ENCODE measurements at regions not wholly inside any gene's neighbourhood (a gene's known extent, or its start where the extent isn't known, plus 50 kb on each side); places are given as distances from the start of the nearest gene placed in this dataset.

DNA sequence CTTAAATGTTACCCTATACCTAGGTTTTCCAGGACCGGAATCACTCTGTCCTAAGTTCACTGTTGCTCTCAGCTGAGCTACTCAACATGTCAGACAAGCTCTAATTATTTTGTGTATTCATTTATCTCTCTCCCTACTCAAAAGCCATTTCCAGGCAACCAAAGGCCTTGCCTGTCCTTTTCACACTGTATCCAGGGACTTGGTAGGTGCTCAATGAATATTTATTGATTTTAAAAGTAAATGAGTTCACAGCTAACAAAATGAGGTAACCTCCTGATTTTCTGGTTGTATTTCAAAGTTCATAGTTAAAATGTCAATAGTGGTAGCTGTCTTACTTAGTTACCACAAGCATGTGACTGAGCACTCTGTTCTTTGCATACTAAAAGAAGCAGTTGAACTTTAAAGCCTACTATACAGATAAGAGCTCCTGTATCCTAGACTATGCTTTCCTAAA lies 522.2 kb downstream of the ACTL7B start:
- H3K4me3 Mint-ChIP-seq (ENCODE audit: unreplicated experiment) = no peak overlapping the region
- Histone ChIP-seq H3K4me3 (ENCODE audit: insufficient read depth, low read depth, low read length) (no peak overlapping the region), H3K9me3 (ENCODE audit: insufficient read depth, low read depth, low read length) (no peaks in the 10 kb centered on the region), H3K4me2 (ENCODE audit: low read length) (no peak overlapping the region), H3K36me3 (ENCODE audit: insufficient read depth, low read length) (no peaks in the 10 kb centered on the region), H3K27ac (ENCODE audit: low read depth, low read length) (no peak overlapping the region), H3K4me1 (ENCODE audit: insufficient read depth, low read length) (no peaks in the 10 kb centered on the region), H3K9ac (ENCODE audit: low read length) (no peak overlapping the region), H4K20me1 (ENCODE audit: insufficient read depth, low read length) (no peaks in the 10 kb centered on the region), H2AFZ (ENCODE audit: low read depth, low read length) (no peak overlapping the region), H3K27me3 (ENCODE audit: insufficient read depth, low read length) (no peaks in the 10 kb centered on the region), H3K79me2 (ENCODE audit: insufficient read depth, low read length) (no peaks in the 10 kb centered on the region)
- DNase-seq (ENCODE audit: low read depth) = no peak
- FAIRE-seq = no peak
- no peak for TF ChIP-seq EZH2 (IDR thresholded peaks at IDR 0.05; ENCODE audit: insufficient read depth, low read length)
- TF ChIP-seq, protein P1, sequence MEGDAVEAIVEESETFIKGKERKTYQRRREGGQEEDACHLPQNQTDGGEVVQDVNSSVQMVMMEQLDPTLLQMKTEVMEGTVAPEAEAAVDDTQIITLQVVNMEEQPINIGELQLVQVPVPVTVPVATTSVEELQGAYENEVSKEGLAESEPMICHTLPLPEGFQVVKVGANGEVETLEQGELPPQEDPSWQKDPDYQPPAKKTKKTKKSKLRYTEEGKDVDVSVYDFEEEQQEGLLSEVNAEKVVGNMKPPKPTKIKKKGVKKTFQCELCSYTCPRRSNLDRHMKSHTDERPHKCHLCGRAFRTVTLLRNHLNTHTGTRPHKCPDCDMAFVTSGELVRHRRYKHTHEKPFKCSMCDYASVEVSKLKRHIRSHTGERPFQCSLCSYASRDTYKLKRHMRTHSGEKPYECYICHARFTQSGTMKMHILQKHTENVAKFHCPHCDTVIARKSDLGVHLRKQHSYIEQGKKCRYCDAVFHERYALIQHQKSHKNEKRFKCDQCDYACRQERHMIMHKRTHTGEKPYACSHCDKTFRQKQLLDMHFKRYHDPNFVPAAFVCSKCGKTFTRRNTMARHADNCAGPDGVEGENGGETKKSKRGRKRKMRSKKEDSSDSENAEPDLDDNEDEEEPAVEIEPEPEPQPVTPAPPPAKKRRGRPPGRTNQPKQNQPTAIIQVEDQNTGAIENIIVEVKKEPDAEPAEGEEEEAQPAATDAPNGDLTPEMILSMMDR (IDR thresholded peaks at IDR 0.05; ENCODE audit: insufficient read depth, low read depth, low read length) = no peak
- H3K27me3 Mint-ChIP-seq (ENCODE audit: low read depth, unreplicated experiment) = peaks cover 4% of the 10 kb centered on the region
- no peak overlapping the region for H3K27ac Mint-ChIP-seq (ENCODE audit: unreplicated experiment)
- peaks cover 6% of the 10 kb centered on the region for H3K4me1 Mint-ChIP-seq (ENCODE audit: low read depth, unreplicated experiment)
- no peaks in the 10 kb centered on the region for H3K36me3 Mint-ChIP-seq (ENCODE audit: low read depth, unreplicated experiment)
- H3K9me3 Mint-ChIP-seq (ENCODE audit: unreplicated experiment) = peaks cover 2% of the 10 kb centered on the region

DNA sequence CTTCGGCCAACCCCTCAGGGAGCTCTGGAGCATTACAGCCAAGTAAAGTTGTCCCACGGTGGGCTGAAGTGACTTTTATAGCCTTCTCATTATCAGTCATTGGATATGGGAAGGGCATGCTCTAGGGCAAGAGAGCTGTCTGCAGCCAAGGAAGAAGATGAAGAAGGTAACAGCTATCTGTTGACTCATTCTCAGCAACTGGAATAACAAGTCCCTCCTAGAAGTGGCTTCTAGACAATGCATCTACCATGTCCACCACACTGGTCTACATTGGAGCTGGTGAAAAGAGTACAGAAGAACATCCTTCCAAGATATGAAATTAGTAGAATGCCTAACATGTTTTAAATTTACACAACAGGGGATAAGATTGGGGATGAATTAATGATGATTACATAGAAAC lies 524.2 kb downstream of the ACTL7B start:
- Histone ChIP-seq H3K27ac (ENCODE audit: low read depth, low read length) (no peak overlapping the region), H3K36me3 (ENCODE audit: insufficient read depth, low read length) (no peaks in the 10 kb centered on the region), H3K9me3 (ENCODE audit: insufficient read depth, low read depth, low read length) (no peaks in the 10 kb centered on the region), H3K27me3 (ENCODE audit: insufficient read depth, low read length) (no peaks in the 10 kb centered on the region), H2AFZ (ENCODE audit: low read depth, low read length) (no peak overlapping the region), H3K9ac (ENCODE audit: low read length) (no peak overlapping the region), H3K79me2 (ENCODE audit: insufficient read depth, low read length) (no peaks in the 10 kb centered on the region), H3K4me2 (ENCODE audit: low read length) (no peak overlapping the region), H4K20me1 (ENCODE audit: insufficient read depth, low read length) (no peaks in the 10 kb centered on the region), H3K4me3 (ENCODE audit: insufficient read depth, low read depth, low read length) (no peak overlapping the region), H3K4me1 (ENCODE audit: insufficient read depth, low read length) (no peaks in the 10 kb centered on the region)
- no peak for TF ChIP-seq EZH2 (IDR thresholded peaks at IDR 0.05; ENCODE audit: insufficient read depth, low read length)
- TF ChIP-seq, protein P1 (IDR thresholded peaks at IDR 0.05; ENCODE audit: insufficient read depth, low read depth, low read length) = no peak
- Mint-ChIP-seq H3K27me3 (ENCODE audit: low read depth, unreplicated experiment) (no peaks in the 10 kb centered on the region), H3K9me3 (ENCODE audit: unreplicated experiment) (no peaks in the 10 kb centered on the region), H3K27ac (ENCODE audit: unreplicated experiment) (no peak overlapping the region), H3K4me1 (ENCODE audit: low read depth, unreplicated experiment) (peaks cover 6% of the 10 kb centered on the region), H3K36me3 (ENCODE audit: low read depth, unreplicated experiment) (no peaks in the 10 kb centered on the region), H3K4me3 (ENCODE audit: unreplicated experiment) (no peak overlapping the region)
- no peak for DNase-seq (ENCODE audit: low read depth)
- FAIRE-seq = no peak

DNA sequence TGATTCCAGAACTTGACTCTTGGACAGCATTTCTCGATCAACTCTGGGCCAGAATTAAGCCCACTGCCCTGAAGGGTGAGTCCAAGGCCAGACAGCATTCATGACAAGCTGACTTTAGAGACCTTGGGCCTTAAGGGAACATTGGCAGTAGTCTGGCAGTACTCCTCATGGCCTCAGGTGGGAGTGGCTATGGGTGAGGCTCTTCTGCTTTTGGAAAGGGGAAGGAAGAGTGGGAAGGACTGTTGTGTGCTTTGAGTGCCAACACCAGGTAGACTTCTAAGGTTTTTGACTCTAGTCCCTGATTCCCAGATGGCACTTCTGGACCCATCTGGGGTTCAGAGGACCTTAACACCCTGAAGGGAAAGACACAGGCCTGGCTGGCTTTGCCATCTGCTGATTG lies 530.4 kb downstream of the ACTL7B start:
- Histone ChIP-seq H3K4me2 (ENCODE audit: low read length) (no peak overlapping the region), H2AFZ (ENCODE audit: low read depth, low read length) (no peak overlapping the region), H3K9me3 (ENCODE audit: insufficient read depth, low read depth, low read length) (no peaks in the 10 kb centered on the region), H3K27me3 (ENCODE audit: insufficient read depth, low read length) (no peaks in the 10 kb centered on the region), H3K4me3 (ENCODE audit: insufficient read depth, low read depth, low read length) (no peak overlapping the region), H4K20me1 (ENCODE audit: insufficient read depth, low read length) (no peaks in the 10 kb centered on the region), H3K4me1 (ENCODE audit: insufficient read depth, low read length) (no peaks in the 10 kb centered on the region), H3K79me2 (ENCODE audit: insufficient read depth, low read length) (no peaks in the 10 kb centered on the region), H3K9ac (ENCODE audit: low read length) (no peak overlapping the region), H3K27ac (ENCODE audit: low read depth, low read length) (no peak overlapping the region), H3K36me3 (ENCODE audit: insufficient read depth, low read length) (no peaks in the 10 kb centered on the region)
- Mint-ChIP-seq H3K4me1 (ENCODE audit: low read depth, unreplicated experiment) (no peaks in the 10 kb centered on the region), H3K4me3 (ENCODE audit: unreplicated experiment) (no peak overlapping the region), H3K36me3 (ENCODE audit: low read depth, unreplicated experiment) (no peaks in the 10 kb centered on the region), H3K27ac (ENCODE audit: unreplicated experiment) (no peak overlapping the region), H3K9me3 (ENCODE audit: unreplicated experiment) (no peaks in the 10 kb centered on the region), H3K27me3 (ENCODE audit: low read depth, unreplicated experiment) (no peaks in the 10 kb centered on the region)
- DNase-seq (ENCODE audit: low read depth) (no peak), FAIRE-seq (no peak)
- TF ChIP-seq EZH2 (IDR thresholded peaks at IDR 0.05; ENCODE audit: insufficient read depth, low read length) = no peak
- TF ChIP-seq, protein P1 (IDR thresholded peaks at IDR 0.05; ENCODE audit: insufficient read depth, low read depth, low read length) = no peak

Data from astrocyte (in vitro differentiated cells and primary cell).